ENCODE measurements at regions not wholly inside any gene's neighbourhood (a gene's known extent, or its start where the extent isn't known, plus 50 kb on each side); places are given as distances from the start of the nearest gene placed in this dataset.

- CTCF ChIA-PET = no interaction called here
- DNase-seq (no peak), ATAC-seq (ENCODE audit: low read depth) (no peak)
- no peaks in the 10 kb centered on the region for H3K79me1 ChIP-seq (ENCODE audit: low read depth in 1 of 2, low read length in 2 of 2)
- H2AK5ac ChIP-seq (ENCODE audit: low read depth, low read length) = no peak overlapping the region
- in situ Hi-C loops (cut with MboI; ENCODE audit: low sequenced_read_pairs) (no loop called here), intact Hi-C loops (cut with micrococcal nuclease) (no loop called here), dilution Hi-C loops (cut with HindIII; ENCODE audit: low sequenced_read_pairs, unreplicated experiment) (no loop called here)
- H2BK20ac ChIP-seq (ENCODE audit: low read depth, low read length) = no peak overlapping the region
- BruUV-seq (replicated peaks) = no TSS peak
- H3K4ac ChIP-seq (ENCODE audit: low read depth, low read length) = no peak overlapping the region
- peaks cover 9% of the 10 kb centered on the region for H3K9me3 ChIP-seq (ENCODE audit: control insufficient read depth, insufficient read depth, low read length)
- no peak overlapping the region for H2AK9ac ChIP-seq (replicated peaks; ENCODE audit: low read depth, low read length, poor library complexity)
- H2BK15ac ChIP-seq (ENCODE audit: low read depth, low read length) = no peak overlapping the region
- no peak overlapping the region for H4K5ac ChIP-seq (ENCODE audit: low read depth, low read length)
- no peaks in the 10 kb centered on the region for H3K36me3 ChIP-seq (ENCODE audit: control insufficient read depth, insufficient read depth, low read length)
- no CpG with 5 or more reads among the region's 1 CpG for WGBS, 2 experiments (ENCODE audit: extremely low coverage in 2 of 2, insufficient read length in 1 of 2)
- H4K20me1 ChIP-seq (ENCODE audit: insufficient read depth, low read length) = no peaks in the 10 kb centered on the region
- H3K9me1 ChIP-seq (ENCODE audit: insufficient read depth, low read length) = no peaks in the 10 kb centered on the region
- no peak overlapping the region for H3K14ac ChIP-seq (replicated peaks; ENCODE audit: low read depth, low read length)
- H2AFZ ChIP-seq (replicated peaks; ENCODE audit: low read length, poor library complexity) = no peak overlapping the region
- H3K18ac ChIP-seq (ENCODE audit: low read depth, low read length) = no peak overlapping the region
- H3K4me3 ChIP-seq (ENCODE audit: insufficient read depth, low read depth, low read length) = no peak overlapping the region
- H3K56ac ChIP-seq (ENCODE audit: extremely low read depth, insufficient read depth, low read length) = no peak overlapping the region
- no peaks in the 10 kb centered on the region for H3K4me1 ChIP-seq (ENCODE audit: control insufficient read depth, insufficient read depth, low read length)
- H3K4me2 ChIP-seq (ENCODE audit: low read depth, low read length) = no peak overlapping the region
- H2BK5ac ChIP-seq (ENCODE audit: low read depth, low read length, poor library complexity, severe bottlenecking) = no peak overlapping the region
- POLR2A ChIA-PET (ENCODE audit: unreplicated experiment) = no interaction called here
- no peak overlapping the region for H4K91ac ChIP-seq (ENCODE audit: insufficient read depth, low read depth, low read length)
- TF ChIP-seq CTCF (conservative IDR thresholded peaks at IDR 0.05; ENCODE audit: low read depth, low read length) (no peak), RCOR1 (IDR thresholded peaks at IDR 0.05; ENCODE audit: insufficient replicate concordance, low read length) (no peak), CHD1 (IDR thresholded peaks at IDR 0.05; ENCODE audit: low read depth, low read length) (no peak), MAZ (IDR thresholded peaks at IDR 0.05; ENCODE audit: borderline replicate concordance, low read depth, low read length) (no peak), SMC3 (IDR thresholded peaks at IDR 0.05; ENCODE audit: low read depth, low read length) (no peak)
- no peak overlapping the region for H4K8ac ChIP-seq (ENCODE audit: low read depth in 2 of 2, low read length in 2 of 2)
- no peak overlapping the region for H3K23ac ChIP-seq (ENCODE audit: low read depth, low read length)
- H3K27ac ChIP-seq (ENCODE audit: insufficient read depth, low read length) = no peak overlapping the region
- H3K9ac ChIP-seq (ENCODE audit: low read depth, low read length) = no peak overlapping the region
- H2BK120ac ChIP-seq (ENCODE audit: low read depth, low read length) = no peak overlapping the region
- no peaks in the 10 kb centered on the region for H3K27me3 ChIP-seq (ENCODE audit: control insufficient read depth, insufficient read depth, low read length)
These were observed 350.2 kb upstream of the POU1F1 start for GRCh38 chr3:87626546-87626945.

Data from IMR-90 (cell line).